ENCODE measurements at regions not wholly inside any gene's neighbourhood (a gene's known extent, or its start where the extent isn't known, plus 50 kb on each side); places are given as distances from the start of the nearest gene placed in this dataset.

- no peaks in the 10 kb centered on the region for H3K9me2 ChIP-seq (replicated peaks; ENCODE audit: control insufficient read depth, low read length)
- no peaks in the 10 kb centered on the region for H3K79me2 ChIP-seq (ENCODE audit: control insufficient read depth, low read length)
- H3F3A ChIP-seq (ENCODE audit: control insufficient read depth, insufficient read depth), result no peaks in the 10 kb centered on the region
- TF ChIP-seq CTCF (IDR thresholded peaks at IDR 0.05; ENCODE audit: low read depth, low read length, poor library complexity, severe bottlenecking) (no peak), EZH2phosphoT487 (IDR thresholded peaks at IDR 0.05; ENCODE audit: borderline replicate concordance, low read length) (no peak)
- H3K4me1 ChIP-seq (ENCODE audit: control insufficient read depth, low read length), result no peaks in the 10 kb centered on the region
- no peaks in the 10 kb centered on the region for H4K20me1 ChIP-seq (ENCODE audit: control insufficient read depth, insufficient read depth, low read depth, low read length)
- no peak overlapping the region for H3K27ac ChIP-seq (ENCODE audit: low read depth, low read length)
- H3K27me3 ChIP-seq (ENCODE audit: control insufficient read depth, low read length), result no peaks in the 10 kb centered on the region
- no peaks in the 10 kb centered on the region for H3K36me3 ChIP-seq (ENCODE audit: control insufficient read depth, low read length)
- no peak overlapping the region for H3K4me2 ChIP-seq (ENCODE audit: low read length)
- no peaks in the 10 kb centered on the region for H3K9me3 ChIP-seq (ENCODE audit: control insufficient read depth, insufficient read depth, low read length)
- H3K4me3 ChIP-seq (ENCODE audit: low read length), result no peak overlapping the region
Measured at GRCh38 chr1:22267413-22268175, 124.7 kb upstream of the WNT4 start.

GRCh38 chr1:22268327-22268726, 125.4 kb upstream of the WNT4 start:
- Histone ChIP-seq H3K4me3 (ENCODE audit: low read length) (no peak overlapping the region), H3K27me3 (ENCODE audit: control insufficient read depth, low read length) (no peaks in the 10 kb centered on the region), H3K4me1 (ENCODE audit: control insufficient read depth, low read length) (no peaks in the 10 kb centered on the region), H3F3A (ENCODE audit: control insufficient read depth, insufficient read depth) (no peaks in the 10 kb centered on the region), H3K36me3 (ENCODE audit: control insufficient read depth, low read length) (no peaks in the 10 kb centered on the region), H3K27ac (ENCODE audit: low read depth, low read length) (no peak overlapping the region), H4K20me1 (ENCODE audit: control insufficient read depth, insufficient read depth, low read depth, low read length) (no peaks in the 10 kb centered on the region), H3K4me2 (ENCODE audit: low read length) (no peak overlapping the region), H3K79me2 (ENCODE audit: control insufficient read depth, low read length) (no peaks in the 10 kb centered on the region), H3K9me2 (replicated peaks; ENCODE audit: control insufficient read depth, low read length) (no peaks in the 10 kb centered on the region), H3K9me3 (ENCODE audit: control insufficient read depth, insufficient read depth, low read length) (no peaks in the 10 kb centered on the region)
- TF ChIP-seq CTCF (IDR thresholded peaks at IDR 0.05; ENCODE audit: low read depth, low read length, poor library complexity, severe bottlenecking) (no peak), EZH2phosphoT487 (IDR thresholded peaks at IDR 0.05; ENCODE audit: borderline replicate concordance, low read length) (no peak)

- Histone ChIP-seq H3K36me3 (ENCODE audit: control insufficient read depth, low read length) (no peaks in the 10 kb centered on the region), H3K4me3 (ENCODE audit: low read length) (no peak overlapping the region), H3K4me1 (ENCODE audit: control insufficient read depth, low read length) (no peaks in the 10 kb centered on the region), H3K9me2 (replicated peaks; ENCODE audit: control insufficient read depth, low read length) (no peaks in the 10 kb centered on the region), H3K27ac (ENCODE audit: low read depth, low read length) (no peak overlapping the region), H3K27me3 (ENCODE audit: control insufficient read depth, low read length) (no peaks in the 10 kb centered on the region), H4K20me1 (ENCODE audit: control insufficient read depth, insufficient read depth, low read depth, low read length) (no peaks in the 10 kb centered on the region), H3F3A (ENCODE audit: control insufficient read depth, insufficient read depth) (no peaks in the 10 kb centered on the region), H3K4me2 (ENCODE audit: low read length) (no peak overlapping the region), H3K9me3 (ENCODE audit: control insufficient read depth, insufficient read depth, low read length) (no peaks in the 10 kb centered on the region), H3K79me2 (ENCODE audit: control insufficient read depth, low read length) (no peaks in the 10 kb centered on the region)
- TF ChIP-seq EZH2phosphoT487 (IDR thresholded peaks at IDR 0.05; ENCODE audit: borderline replicate concordance, low read length) (no peak), CTCF (IDR thresholded peaks at IDR 0.05; ENCODE audit: low read depth, low read length, poor library complexity, severe bottlenecking) (no peak)
Measured at GRCh38 chr1:22271847-22272801, 129.2 kb upstream of the WNT4 start.
